ENCODE measurements at regions not wholly inside any gene's neighbourhood (a gene's known extent, or its start where the extent isn't known, plus 50 kb on each side); places are given as distances from the start of the nearest gene placed in this dataset.

GRCh38 chr3:104165866-104166265, 1200.8 kb upstream of the ALCAM start:
- no peak for ATAC-seq (ENCODE audit: low FRiP score)
- no peak for DNase-seq (ENCODE audit: low spot score)
- no peak for TF ChIP-seq CTCF (IDR thresholded peaks at IDR 0.05)

DNA sequence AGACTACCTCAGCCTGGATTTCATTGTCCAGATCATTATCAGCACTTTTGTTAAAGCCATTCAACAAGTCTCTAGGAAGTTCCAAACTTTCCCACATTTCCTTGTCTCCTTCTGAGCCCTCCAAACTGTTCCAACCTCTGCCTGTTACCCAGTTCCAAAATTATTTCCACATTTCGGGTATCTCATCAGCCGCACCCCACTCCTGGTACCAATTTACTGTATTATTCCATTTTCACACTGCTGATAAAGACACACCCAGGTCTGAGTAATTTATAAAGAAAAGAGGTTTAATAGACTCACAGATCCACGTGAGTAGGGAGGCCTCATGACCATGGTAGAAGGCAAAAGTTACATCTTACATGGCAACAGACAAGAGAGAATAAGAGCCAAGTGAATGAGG, 1198.3 kb upstream of the ALCAM start:
- TF ChIP-seq CTCF (IDR thresholded peaks at IDR 0.05) = no peak
- ATAC-seq (ENCODE audit: low FRiP score) = no peak
- no peak for DNase-seq (ENCODE audit: low spot score)

- DNase-seq (ENCODE audit: low spot score) (no peak), ATAC-seq (ENCODE audit: low FRiP score) (no peak)
- no peak for TF ChIP-seq CTCF (IDR thresholded peaks at IDR 0.05)
These were observed 1191.0 kb upstream of the ALCAM start for GRCh38 chr3:104175696-104176095.

DNA sequence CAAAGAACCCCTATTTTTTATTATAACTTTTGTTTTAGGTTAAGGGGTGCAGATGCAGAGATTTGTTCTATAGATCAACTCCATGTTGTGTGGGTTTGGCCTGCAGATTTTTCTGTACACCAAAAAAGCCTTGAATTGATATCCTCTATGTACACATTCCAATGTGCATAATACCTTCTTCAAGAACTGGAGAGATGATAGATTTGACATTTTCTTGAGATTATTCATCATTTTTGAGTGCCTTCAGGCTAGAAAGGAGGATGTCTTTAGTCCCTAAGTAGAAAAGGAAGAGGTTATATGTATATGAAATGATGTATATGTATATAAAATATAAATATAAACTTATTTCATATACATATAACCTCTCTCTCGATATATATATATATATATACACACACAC, 1190.0 kb upstream of the ALCAM start:
- TF ChIP-seq CTCF (IDR thresholded peaks at IDR 0.05) = no peak

GRCh38 chr3:104178680-104179079, 1188.0 kb upstream of the ALCAM start:
- ATAC-seq (ENCODE audit: low FRiP score) (no peak), DNase-seq (ENCODE audit: low spot score) (no peak)
- TF ChIP-seq CTCF (IDR thresholded peaks at IDR 0.05) = no peak

More for the DNA sequence above, 1190.0 kb upstream of the ALCAM start:
- no peak for DNase-seq (ENCODE audit: low spot score)
- no peak for ATAC-seq (ENCODE audit: low FRiP score)

DNA sequence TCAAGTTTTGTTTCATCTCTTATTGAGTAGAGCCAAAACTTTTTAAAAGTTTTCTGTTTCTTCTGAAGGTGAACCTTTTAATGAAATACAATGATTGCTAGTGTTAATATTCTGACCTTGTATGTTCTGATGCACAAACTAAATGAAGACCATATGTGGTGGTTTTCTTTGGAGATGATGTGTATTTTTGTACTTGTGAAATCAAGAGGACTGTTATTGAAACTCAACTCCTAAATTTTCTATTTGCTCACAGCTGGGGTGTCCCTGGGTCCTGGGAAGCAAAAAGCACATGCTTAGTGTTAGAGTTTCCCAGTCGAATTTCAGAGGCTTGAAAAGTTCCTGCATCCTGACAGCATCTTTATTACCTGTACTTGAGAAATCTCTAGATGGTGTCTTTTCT, 1185.8 kb upstream of the ALCAM start:
- no peak for TF ChIP-seq CTCF (IDR thresholded peaks at IDR 0.05)
- DNase-seq (ENCODE audit: low spot score) (no peak), ATAC-seq (ENCODE audit: low FRiP score) (no peak)

DNA sequence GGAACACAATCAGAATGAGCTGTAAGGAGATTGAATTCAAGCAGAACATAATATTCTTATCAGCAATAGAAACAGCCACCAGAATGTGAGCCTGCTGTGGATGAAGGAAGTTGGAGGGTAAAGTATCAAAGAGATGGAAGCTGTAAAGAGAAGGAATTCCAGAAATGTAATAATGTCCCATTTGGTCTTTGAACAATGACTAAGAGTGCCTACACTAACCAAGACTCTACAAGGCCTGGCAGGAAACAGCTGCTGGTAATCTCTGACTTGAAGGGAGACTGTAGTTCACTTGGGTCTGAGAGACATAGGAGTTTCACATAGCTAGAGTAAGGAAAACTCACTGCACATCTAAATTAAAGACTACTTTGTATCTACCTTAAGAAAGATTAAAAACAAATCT, 1176.0 kb upstream of the ALCAM start:
- no peak for ATAC-seq (ENCODE audit: low FRiP score)
- TF ChIP-seq CTCF (IDR thresholded peaks at IDR 0.05) = no peak

More for the DNA sequence above, 1176.0 kb upstream of the ALCAM start:
- no peak for DNase-seq (ENCODE audit: low spot score)
